ENCODE measurements at regions not wholly inside any gene's neighbourhood (a gene's known extent, or its start where the extent isn't known, plus 50 kb on each side); places are given as distances from the start of the nearest gene placed in this dataset.
"Not testable (repeated sequence)": the region's sequence is repeated elsewhere in the genome, so short reads cannot be mapped to it uniquely, and the experiment has no call there.

- POLR2A ChIA-PET, result no interaction called here
- no peak for DNase-seq
- Mint-ChIP-seq H3K4me1 (peaks cover 0 to 46% (median 0%) of the 10 kb centered on the region in 4 donors), H3K27ac (no peak overlapping the region), H3K9me3 (peaks cover 0 to 35% (median 5%) of the 10 kb centered on the region in 9 donors), H3K27me3 (peaks cover 0 to 2% (median 0%) of the 10 kb centered on the region in 5 donors), H3K36me3 (no peaks in the 10 kb centered on the region), H3K4me3 (no peak overlapping the region)
- no peak for ATAC-seq
Measured at GRCh38 chr5:124981901-124982300, 235.5 kb upstream of the ZNF608 start.

- H3K4me1 Mint-ChIP-seq, result peaks cover 0 to 24% (median 0%) of the 10 kb centered on the region in 4 donors
- H3K27me3 Mint-ChIP-seq, result peaks cover 0 to 2% (median 0%) of the 10 kb centered on the region in 5 donors
- DNase-seq (no peak), ATAC-seq (no peak)
- peaks cover 0 to 48% (median 7%) of the 10 kb centered on the region in 9 donors for H3K9me3 Mint-ChIP-seq
- no peak overlapping the region for H3K27ac Mint-ChIP-seq
- POLR2A ChIA-PET, result no interaction called here
- H3K36me3 Mint-ChIP-seq, result no peaks in the 10 kb centered on the region
- H3K4me3 Mint-ChIP-seq, result no peak overlapping the region
Measured at GRCh38 chr5:124986170-124986569, 239.7 kb upstream of the ZNF608 start.

- DNase-seq (no peak), ATAC-seq (no peak)
- H3K36me3 Mint-ChIP-seq, result no peaks in the 10 kb centered on the region
- no peak overlapping the region for H3K4me3 Mint-ChIP-seq
- peaks cover 0 to 19% (median 0%) of the 10 kb centered on the region in 4 donors for H3K4me1 Mint-ChIP-seq
- peaks cover 0 to 2% (median 0%) of the 10 kb centered on the region in 5 donors for H3K27me3 Mint-ChIP-seq
- H3K9me3 Mint-ChIP-seq, result peaks cover 0 to 48% (median 7%) of the 10 kb centered on the region in 9 donors
- POLR2A ChIA-PET, result no interaction called here
- H3K27ac Mint-ChIP-seq, result no peak overlapping the region
Measured at GRCh38 chr5:124986667-124987066, 240.2 kb upstream of the ZNF608 start.

GRCh38 chr5:124987786-124988185 is 241.3 kb upstream of the ZNF608 start:
- H3K4me3 Mint-ChIP-seq, POLR2A ChIA-PET, DNase-seq, H3K27ac Mint-ChIP-seq, H3K36me3 Mint-ChIP-seq, H3K27me3 Mint-ChIP-seq, ATAC-seq: not testable (repeated sequence)
- H3K9me3 Mint-ChIP-seq, result peaks cover 0 to 42% (median 7%) of the 10 kb centered on the region in 9 donors
- peaks cover 0 to 13% (median 0%) of the 10 kb centered on the region in 4 donors for H3K4me1 Mint-ChIP-seq

GRCh38 chr5:124990723-124991122 is 244.3 kb upstream of the ZNF608 start:
- Mint-ChIP-seq H3K27ac (no peak overlapping the region), H3K36me3 (no peaks in the 10 kb centered on the region), H3K4me1 (peaks cover 0 to 4% (median 0%) of the 10 kb centered on the region in 4 donors), H3K9me3 (peaks cover 0 to 21% (median 4%) of the 10 kb centered on the region in 9 donors), H3K4me3 (no peak overlapping the region), H3K27me3 (peaks cover 0 to 2% (median 0%) of the 10 kb centered on the region in 5 donors)
- DNase-seq (no peak), ATAC-seq (no peak)
- POLR2A ChIA-PET, result no interaction called here

GRCh38 chr5:124995421-124995820 is 249.0 kb upstream of the ZNF608 start:
- peaks cover 0 to 2% (median 0%) of the 10 kb centered on the region in 5 donors for H3K27me3 Mint-ChIP-seq
- ATAC-seq (no peak), DNase-seq (no peak)
- H3K9me3 Mint-ChIP-seq, result peaks cover 0 to 3% (median 0%) of the 10 kb centered on the region in 9 donors
- H3K4me1 Mint-ChIP-seq, result no peaks in the 10 kb centered on the region
- no peak overlapping the region for H3K27ac Mint-ChIP-seq
- H3K4me3 Mint-ChIP-seq, result no peak overlapping the region
- no peaks in the 10 kb centered on the region for H3K36me3 Mint-ChIP-seq
- POLR2A ChIA-PET, result no interaction called here

GRCh38 chr5:124996023-124996763 is 249.8 kb upstream of the ZNF608 start:
- POLR2A ChIA-PET, result no interaction called here
- Mint-ChIP-seq H3K9me3 (peaks cover 0 to 3% (median 0%) of the 10 kb centered on the region in 9 donors), H3K4me3 (no peak overlapping the region), H3K27me3 (peaks cover 0 to 2% (median 0%) of the 10 kb centered on the region in 5 donors), H3K4me1 (no peaks in the 10 kb centered on the region), H3K27ac (no peak overlapping the region), H3K36me3 (no peaks in the 10 kb centered on the region)
- ATAC-seq (no peak), DNase-seq (no peak)

- H3K9me3 Mint-ChIP-seq, result peaks cover 0 to 3% (median 0%) of the 10 kb centered on the region in 9 donors
- no peak overlapping the region for H3K27ac Mint-ChIP-seq
- H3K4me1 Mint-ChIP-seq, result no peaks in the 10 kb centered on the region
- H3K4me3 Mint-ChIP-seq, result no peak overlapping the region
- peaks cover 0 to 2% (median 0%) of the 10 kb centered on the region in 5 donors for H3K27me3 Mint-ChIP-seq
- POLR2A ChIA-PET, result no interaction called here
- DNase-seq, result no peak
- no peaks in the 10 kb centered on the region for H3K36me3 Mint-ChIP-seq
- no peak for ATAC-seq
Measured at GRCh38 chr5:124996764-124997077, 250.3 kb upstream of the ZNF608 start.

- H3K9me3 Mint-ChIP-seq, result peaks cover 0 to 3% (median 0%) of the 10 kb centered on the region in 9 donors
- DNase-seq (no peak), ATAC-seq (no peak)
- peaks cover 0 to 2% (median 0%) of the 10 kb centered on the region in 5 donors for H3K27me3 Mint-ChIP-seq
- H3K4me1 Mint-ChIP-seq, result no peaks in the 10 kb centered on the region
- H3K27ac Mint-ChIP-seq, result no peak overlapping the region
- no peak overlapping the region for H3K4me3 Mint-ChIP-seq
- no peaks in the 10 kb centered on the region for H3K36me3 Mint-ChIP-seq
- POLR2A ChIA-PET, result no interaction called here
Measured at GRCh38 chr5:124997186-124997893, 250.9 kb upstream of the ZNF608 start.

GRCh38 chr5:124998520-124998919 is 252.1 kb upstream of the ZNF608 start:
- POLR2A ChIA-PET, result no interaction called here
- no peaks in the 10 kb centered on the region for H3K36me3 Mint-ChIP-seq
- H3K4me3 Mint-ChIP-seq, result no peak overlapping the region
- DNase-seq (no peak), ATAC-seq (no peak)
- H3K4me1 Mint-ChIP-seq, result peaks cover 0 to 6% (median 0%) of the 10 kb centered on the region in 4 donors
- no peak overlapping the region for H3K27ac Mint-ChIP-seq
- peaks cover 0 to 5% (median 0%) of the 10 kb centered on the region in 9 donors for H3K9me3 Mint-ChIP-seq
- peaks cover 0 to 2% (median 0%) of the 10 kb centered on the region in 5 donors for H3K27me3 Mint-ChIP-seq

GRCh38 chr5:125002727-125003598 is 256.5 kb upstream of the ZNF608 start:
- H3K27me3 Mint-ChIP-seq, result no peaks in the 10 kb centered on the region
- H3K4me1 Mint-ChIP-seq, result peaks cover 2 to 23% (median 4%) of the 10 kb centered on the region in 4 donors
- no peak overlapping the region for H3K4me3 Mint-ChIP-seq
- no peak for DNase-seq
- no peak overlapping the region for H3K27ac Mint-ChIP-seq
- ATAC-seq, result no peak
- peaks cover 0 to 6% (median 0%) of the 10 kb centered on the region in 9 donors for H3K9me3 Mint-ChIP-seq
- no peaks in the 10 kb centered on the region for H3K36me3 Mint-ChIP-seq
- POLR2A ChIA-PET, result no interaction called here

- Mint-ChIP-seq H3K4me3 (no peak overlapping the region), H3K27me3 (no peaks in the 10 kb centered on the region)
- DNase-seq, result no peak
Measured at GRCh38 chr5:125004009-125004408, 257.6 kb upstream of the ZNF608 start.

More at GRCh38 chr5:125004009-125004408, 257.6 kb upstream of the ZNF608 start:
- H3K27ac Mint-ChIP-seq, result no peak overlapping the region
- no peak for ATAC-seq
- H3K4me1 Mint-ChIP-seq, result peaks cover 2 to 23% (median 4%) of the 10 kb centered on the region in 4 donors
- H3K36me3 Mint-ChIP-seq, result no peaks in the 10 kb centered on the region
- peaks cover 0 to 5% (median 0%) of the 10 kb centered on the region in 9 donors for H3K9me3 Mint-ChIP-seq
- POLR2A ChIA-PET, result no interaction called here
